IPS-NIHi7 (cell line): ENCODE measurements at regions not wholly inside any gene's neighbourhood (a gene's known extent, or its start where the extent isn't known, plus 50 kb on each side); places are given as distances from the start of the nearest gene placed in this dataset.

ENCODE experiments used
- DNase-seq: peaks from one replicate; pipeline ENCODE4 v3.0.0; 2012; ENCODE audit warnings: mixed read lengths; ENCODE audit errors: extremely low spot score

DNA sequence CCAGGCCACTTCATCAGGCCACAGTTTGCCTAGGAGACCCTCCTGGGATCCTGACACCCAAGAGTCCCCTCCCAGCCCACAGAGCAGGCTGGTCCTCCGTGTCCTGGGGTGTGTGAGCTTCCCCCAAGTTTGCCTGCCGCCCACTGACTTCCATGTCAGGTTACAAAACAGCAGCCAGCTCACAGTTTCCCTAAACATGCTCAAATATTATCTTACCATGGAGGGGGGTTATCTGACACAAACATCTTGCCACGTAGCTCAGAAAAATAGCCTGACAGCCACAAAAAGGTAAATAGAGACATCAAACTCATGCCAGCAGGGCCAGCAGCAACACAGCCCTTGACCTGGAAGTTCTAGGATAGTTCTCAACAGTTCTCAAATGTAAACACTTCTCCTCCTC lies 346.5 kb downstream of the TNS1 start:
- no peak for DNase-seq

DNA sequence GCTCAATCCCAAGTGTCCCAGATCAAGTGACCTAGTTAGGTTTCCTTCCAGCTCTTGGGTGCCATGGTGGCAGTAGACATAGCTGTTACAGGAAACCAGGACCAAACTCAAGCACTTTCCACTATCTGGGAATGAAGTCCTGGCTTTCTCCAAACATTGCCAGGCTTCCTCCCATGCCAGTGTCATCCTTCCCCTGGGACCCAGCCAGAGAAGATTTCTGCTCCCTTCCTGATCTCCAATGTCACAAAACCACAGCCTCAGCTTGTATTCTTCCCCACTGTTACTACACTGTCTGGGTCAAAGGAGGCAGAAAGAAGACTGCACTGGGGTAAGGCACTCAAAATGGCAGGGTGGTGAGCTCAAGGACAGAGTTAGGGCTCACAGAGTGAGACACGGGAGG lies 347.1 kb downstream of the TNS1 start:
- no peak for DNase-seq

DNA sequence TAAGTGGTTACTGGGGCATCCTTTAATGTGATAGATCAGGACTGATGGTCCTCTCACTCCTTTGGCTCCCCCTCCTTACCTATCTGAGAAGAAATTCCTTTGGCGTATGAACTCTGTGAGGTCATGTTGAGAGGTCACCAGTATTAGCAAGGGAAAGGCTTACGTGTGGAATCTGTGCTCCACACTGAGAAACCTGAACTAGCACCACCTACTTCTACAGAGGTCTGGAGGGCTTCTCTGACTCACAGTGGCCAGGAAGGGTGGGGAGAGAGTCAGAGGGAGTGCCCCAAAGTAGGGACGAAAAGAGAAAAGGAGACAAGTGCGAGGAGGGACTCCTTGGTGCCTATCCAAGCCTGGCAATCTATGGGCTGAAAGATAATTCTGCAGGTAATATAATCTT lies 348.6 kb downstream of the TNS1 start:
- no peak for DNase-seq

DNA sequence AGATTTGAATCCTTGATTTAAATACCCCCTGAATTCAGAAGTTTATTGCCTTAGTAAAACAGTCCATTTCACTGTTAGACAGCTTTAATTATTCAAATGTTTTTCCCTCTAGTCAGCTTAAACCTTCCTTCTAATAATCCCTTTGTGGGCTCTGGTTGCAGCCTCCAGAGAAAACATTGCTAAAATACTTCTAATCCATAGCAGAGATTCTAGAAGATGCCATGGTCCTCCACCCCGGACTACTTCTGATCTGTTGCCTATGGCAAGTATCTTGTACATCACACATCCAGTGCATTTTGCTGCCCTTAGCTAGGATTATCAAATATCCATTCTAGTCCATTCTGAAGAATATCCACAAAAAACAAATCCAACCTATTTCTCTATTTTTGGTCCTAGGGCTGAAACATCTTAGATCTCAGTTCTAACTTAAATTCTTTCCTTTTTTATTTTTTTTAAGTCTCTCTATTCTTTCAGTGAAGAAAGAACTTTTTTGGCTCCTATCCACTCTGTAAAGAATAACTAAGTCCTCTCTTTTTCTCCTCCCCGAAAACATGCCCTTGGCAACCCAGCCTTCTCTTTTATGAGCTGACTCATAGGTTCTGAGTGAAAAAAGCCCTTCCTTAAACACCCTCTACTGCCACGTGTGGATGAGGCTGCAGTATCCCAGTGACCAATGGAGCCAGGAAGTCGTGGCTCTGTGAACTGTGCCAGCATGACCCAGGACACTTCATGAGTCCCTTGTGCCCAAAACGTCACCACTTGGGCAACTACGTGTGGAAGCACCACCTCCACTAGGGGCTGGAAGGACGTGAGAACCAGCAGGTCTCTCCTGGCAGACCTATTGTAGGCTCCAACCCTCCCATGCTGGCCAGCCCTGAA lies 349.8 kb downstream of the TNS1 start:
- no peak for DNase-seq

DNA sequence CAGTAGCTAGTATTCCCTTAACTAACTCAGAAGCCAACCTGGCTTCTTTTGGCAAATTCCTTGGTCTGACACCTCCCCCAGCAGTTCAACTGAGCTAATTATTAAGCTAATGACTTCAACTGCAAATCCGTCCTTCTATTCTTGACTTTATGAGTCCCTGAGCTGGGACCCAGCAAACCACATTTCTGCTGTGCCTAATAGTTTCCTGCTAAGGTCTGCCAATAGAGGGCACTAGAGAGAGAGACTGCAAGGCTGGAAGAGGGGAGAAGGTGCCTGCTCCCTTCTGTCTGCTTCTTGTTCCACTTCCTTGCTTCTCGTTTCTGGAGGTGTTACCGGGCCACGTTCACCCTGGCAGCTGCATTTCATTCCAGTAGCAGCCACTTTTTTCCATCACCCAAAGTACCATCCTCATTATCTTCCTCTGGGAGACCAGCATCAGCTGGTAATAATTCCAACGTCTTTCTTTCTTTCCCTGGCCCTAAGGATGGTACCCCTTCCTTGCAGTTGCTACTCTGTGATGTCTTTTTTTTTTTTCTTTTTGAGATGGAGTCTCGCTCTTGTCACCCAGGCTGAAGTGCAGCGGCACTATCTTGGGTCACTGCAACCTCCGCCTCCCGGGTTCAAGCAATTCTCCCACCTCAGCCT lies 352.0 kb downstream of the TNS1 start:
- DNase-seq: peak; percentile 92

DNA sequence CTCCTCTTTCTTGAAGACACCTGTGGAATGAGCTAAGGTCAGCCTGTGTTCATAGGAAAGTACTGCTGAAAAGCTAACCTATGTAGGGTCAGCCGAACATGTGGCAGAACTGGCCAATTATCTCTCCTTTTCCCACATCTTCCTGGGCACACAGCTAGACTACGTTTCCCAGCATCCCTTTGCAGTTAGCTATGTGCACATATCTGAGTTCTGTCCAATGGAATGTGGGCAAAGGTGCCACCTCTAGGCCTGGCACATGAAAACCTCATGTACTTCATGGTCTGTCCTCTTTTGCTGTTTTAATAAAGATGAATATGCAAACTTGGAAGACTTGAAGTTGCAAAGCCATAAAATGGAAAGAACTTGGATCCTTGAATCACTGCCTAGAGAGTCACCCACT lies 352.6 kb downstream of the TNS1 start:
- DNase-seq: peak; percentile 42

DNA sequence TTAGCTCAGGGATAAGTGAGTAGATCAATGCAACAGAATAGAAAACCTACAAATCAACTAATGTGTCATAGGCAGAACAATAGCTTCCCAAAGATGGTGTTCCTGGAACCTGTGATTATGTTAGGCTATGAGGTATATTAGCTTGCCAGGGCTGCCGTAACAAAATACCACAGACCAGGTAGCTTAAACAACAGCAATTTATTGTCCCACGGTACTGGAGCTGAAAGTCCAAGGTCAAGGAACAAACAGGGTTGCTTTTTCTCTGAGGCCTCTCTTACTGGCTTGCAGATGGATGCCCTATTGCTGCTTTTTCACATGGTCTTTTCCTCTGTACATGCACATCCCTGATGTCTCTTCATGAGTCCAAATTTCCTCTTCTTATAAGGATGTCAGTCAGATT lies 354.9 kb downstream of the TNS1 start:
- no peak for DNase-seq

DNA sequence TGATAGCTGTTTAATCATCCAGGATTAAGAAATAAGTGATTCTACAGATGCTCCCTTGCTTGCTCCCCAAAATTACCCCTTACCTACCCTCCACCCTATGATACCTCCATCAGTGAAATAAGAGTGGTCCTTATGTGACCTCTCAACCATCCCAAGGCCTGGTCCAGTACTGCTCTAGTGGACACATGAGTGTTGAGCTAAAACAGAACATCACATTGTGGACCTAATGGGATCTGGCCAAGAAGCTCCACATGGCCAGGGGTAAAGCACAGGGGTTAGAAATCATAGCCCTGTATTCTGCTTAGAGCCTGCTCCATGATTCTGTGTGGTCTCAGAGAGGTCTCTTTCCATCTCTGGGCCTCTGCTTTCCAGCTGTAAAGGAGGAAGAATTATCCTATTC lies 355.6 kb downstream of the TNS1 start:
- no peak for DNase-seq

DNA sequence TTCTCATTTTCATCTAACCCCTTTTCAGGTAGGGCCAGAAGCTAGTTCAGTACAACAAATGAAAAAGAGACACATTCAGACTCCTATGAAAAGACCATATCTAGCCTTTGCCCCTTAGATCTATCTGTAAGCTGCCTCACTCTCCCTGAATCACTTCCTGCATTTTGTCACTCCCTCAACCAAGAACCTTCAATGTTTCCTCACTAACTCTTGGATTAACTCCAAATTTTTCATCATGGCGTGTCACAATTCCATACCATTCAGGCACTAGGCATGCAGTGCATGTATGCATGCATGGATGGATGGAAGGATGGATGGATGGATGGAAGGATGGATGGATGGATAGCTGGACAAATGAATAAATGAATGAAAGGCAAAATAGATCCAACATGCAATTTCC lies 356.9 kb downstream of the TNS1 start:
- DNase-seq: no peak

DNA sequence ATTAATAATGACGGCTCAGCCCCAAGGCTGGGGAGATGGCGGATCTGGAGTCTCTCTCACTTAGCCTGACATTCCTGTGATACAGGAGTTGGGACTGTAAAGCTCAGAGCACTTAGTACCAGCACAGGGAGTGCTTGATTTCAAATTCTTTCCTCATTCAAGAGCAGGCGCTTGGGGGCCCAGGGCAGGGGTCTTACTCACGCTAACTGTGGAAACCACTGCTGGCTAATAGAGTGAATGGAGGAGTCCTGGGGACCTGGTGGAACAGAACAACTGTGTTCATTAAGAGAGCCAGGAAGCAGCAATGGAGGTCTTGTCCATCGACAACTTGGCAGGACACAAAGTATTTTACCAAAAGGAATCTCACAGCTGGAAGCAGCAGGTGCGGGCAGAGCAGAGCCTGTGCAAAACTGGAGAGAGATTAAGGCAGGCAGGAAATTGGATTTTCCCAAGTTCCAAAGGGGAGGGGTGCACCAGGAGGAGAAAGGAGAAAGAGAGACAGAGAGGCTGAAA lies 358.9 kb downstream of the TNS1 start:
- no peak for DNase-seq

DNA sequence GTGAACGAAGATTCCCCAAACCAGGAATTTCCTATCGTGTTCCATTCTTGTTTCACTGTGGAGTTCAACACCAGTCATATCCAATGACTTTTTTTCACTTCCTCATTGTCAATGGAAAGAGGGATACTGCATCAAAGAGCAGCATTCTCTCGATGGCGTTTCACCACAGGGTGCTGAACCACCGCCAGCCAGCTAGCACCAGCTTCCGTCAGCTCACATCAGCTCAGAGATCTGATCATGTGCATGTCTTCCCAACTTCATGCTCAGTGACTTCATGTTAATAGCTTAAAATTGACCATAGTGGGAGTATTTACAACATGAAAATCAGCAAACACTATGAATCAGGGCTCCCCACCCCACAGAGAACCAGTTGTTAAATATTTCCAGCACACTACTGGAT lies 359.9 kb downstream of the TNS1 start:
- DNase-seq: no peak

DNA sequence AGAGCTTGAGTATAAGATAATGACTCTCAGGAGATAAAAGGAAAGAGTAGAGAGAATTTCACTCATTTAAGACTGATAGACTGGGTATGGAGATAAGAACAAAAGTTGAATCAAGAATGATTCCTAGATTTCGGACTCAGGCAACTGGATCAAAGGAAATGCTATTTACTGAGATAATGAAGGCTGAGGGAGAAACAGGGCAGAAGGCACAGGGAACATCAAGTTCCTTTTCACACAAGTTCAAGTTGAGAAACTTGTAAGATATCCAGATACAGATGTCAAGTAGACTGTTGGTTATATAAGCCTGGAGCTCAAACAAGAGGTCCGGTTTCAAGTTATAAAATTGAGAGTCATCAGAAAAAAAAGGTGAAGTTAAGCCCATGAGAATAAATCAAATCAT lies 360.8 kb downstream of the TNS1 start:
- no peak for DNase-seq

DNA sequence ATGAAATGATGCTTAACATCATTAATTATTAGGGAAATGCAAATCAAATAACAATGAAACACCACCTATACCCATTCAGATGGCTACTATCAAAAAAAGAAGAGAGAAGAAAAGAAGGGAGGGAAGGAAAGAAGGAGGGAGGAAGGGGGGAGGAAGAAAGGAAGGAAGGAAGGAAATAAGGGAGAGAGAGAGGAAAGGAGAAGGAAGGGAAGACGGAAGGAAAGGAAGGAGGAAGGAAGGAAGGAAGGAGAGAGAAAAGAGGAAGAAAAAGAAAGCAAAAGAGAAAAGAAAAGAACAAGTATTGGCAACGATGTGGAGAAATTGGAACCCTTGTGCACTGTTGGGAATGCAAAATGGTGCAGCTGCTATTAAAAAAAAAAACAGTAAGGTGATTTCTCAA lies 363.3 kb downstream of the TNS1 start:
- DNase-seq: no peak

DNA sequence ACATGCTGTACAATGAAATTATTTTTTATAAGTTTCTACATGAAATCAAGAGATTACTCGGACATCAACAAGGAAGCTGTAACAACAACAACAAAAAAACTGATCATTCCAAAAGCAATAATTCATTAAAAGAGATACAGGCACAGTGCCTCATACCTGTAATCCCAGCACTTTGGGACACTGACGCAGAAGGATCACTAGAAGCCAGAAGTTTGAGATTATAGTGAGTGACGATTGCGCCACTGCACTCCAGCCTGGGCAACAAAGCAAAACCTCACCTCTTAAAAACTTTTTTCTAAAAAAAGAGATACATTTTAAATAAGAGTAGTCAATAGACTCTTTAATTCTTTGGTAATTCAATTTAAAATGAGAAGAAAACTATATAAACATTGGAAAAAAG lies 364.3 kb downstream of the TNS1 start:
- DNase-seq: no peak

DNA sequence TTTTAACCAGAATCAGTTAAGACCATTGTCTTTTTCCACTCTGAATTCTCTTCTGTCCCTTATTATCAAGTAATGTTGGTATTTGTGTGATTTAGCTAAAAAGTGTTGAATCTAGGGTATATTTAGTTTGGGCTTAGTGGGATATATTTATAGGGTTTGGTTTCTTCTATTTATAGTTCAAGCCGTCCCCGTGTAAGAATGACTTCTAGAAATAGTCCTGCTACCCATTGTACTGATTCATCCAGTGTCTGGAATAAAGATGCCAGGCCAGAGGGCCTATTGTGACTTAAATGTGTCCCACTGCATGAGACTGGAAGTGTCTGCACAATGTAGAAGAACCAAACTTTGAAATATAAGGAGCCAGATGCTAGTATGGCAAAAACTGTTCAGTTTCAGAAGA lies 364.8 kb downstream of the TNS1 start:
- no peak for DNase-seq

DNA sequence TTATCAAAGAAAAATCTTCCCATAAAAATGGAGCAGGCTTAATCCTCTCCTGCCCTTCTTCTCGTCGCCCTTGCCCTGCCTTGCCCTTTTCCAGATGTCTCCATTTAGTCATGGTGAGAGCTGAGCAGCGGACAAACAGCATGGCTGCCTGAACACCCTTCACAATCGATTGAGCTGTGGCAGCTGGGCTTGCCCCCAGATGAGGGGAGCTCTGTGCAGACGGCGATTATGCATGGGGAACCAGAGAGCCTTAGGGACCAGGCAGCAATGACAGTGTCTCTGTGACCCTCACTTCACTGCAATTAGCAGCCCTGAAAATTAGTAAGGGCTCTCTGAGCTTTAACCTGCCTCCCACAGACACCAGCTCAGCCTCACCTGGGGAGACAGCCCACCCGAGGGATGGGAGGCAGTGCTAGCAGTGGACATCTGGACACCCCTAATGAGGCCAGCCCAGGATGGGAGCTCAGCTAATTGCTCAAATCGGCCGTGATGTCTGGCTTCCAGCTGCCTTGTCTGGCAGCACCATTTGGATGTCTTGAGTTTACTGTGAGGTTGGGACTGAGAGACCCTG lies 365.7 kb downstream of the TNS1 start:
- DNase-seq: no peak

DNA sequence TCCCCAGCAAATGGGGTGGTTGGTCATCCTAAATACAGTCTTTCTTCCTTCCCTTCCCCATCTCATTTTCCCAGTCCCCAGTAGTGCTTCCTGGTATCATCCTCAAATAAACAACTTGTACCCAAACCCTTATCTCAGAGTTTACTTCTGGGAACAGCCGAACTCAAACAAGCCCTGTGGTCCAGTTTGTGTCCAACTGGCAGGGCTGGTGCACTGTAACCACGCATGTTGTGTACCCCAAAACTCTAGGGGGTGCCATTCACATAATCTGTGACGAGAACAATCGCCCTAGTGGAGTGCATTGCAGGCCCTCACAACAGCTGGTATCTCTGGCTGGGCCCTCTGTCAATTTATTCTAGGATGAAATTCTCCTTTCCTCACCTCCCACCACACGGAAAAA lies 366.2 kb downstream of the TNS1 start:
- DNase-seq: no peak

DNA sequence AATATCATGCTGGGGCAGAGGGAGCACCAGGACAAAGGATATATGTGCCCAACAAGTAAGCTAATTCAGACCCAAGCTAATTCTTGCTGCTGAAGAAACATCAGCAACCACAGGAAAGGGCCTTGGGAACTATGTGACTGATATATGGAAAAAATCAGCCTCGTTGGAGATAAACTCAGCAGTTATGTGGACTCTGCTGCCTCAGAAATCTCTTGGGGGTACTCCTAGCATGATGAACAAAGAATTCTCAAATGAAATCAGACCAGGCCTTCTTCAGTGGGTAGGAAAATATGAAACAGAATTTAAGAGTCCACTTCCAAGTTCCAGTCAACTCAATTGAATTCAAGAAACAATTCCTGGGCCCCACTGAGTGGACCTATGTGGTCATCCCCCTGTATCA lies 367.9 kb downstream of the TNS1 start:
- DNase-seq: no peak

DNA sequence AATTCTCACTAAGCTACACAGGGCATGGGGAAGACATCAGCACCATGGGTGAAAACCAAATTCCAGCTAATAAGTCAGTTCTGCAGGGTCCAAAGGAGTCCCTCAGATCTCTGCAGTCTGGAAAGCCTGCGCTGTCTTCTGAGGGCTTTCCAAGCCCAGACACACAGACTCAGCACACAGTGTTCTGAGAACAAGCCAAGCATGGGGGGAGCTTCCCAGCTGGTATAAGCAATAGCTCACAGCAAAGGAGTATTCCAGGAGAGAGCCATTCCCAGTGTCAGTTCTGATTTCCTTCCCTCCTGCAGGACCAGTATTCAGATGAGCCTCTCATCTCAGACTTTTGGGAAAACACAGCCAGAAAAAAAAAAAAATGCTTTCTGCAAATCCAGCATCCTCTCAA lies 370.8 kb downstream of the TNS1 start:
- no peak for DNase-seq

DNA sequence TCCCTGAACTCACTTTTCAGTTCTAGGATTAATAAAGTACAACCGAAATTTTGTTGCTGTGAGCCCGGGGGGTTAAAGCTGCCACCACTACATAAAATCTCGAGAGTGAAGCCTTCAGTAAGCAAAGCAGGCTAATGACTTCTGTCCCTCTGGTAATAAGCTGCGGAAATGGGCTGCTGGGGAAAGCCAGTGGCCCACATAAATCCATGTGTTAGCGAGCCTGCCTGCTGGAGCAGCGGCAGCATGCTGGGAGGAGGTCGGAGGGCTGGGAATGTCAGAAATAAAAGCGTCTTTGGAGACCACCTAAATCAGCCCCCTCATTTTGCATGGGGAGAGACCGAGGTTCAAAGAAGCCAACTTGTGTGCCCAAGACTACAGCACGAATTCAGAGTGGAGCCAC lies 371.7 kb downstream of the TNS1 start:
- no peak for DNase-seq

DNA sequence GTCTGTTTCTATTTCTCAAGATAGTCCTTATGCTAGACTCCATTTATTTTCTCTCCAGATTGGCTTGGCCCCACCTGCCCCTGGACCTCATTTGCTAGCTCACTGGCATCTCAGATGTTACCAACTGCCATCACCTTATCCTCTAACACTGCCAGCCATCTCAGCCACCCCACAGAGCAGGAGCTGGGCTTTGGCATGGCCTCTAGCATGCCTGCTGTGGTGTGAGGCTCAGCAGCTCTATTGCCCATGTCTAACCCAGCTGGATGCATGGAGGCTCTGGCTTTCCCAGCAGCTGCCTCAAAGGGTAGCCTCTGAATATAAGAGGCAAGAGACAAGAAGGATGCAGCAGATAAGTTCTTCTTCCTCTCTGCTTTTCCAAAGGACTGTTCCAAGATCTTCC lies 373.4 kb downstream of the TNS1 start:
- DNase-seq: no peak

DNA sequence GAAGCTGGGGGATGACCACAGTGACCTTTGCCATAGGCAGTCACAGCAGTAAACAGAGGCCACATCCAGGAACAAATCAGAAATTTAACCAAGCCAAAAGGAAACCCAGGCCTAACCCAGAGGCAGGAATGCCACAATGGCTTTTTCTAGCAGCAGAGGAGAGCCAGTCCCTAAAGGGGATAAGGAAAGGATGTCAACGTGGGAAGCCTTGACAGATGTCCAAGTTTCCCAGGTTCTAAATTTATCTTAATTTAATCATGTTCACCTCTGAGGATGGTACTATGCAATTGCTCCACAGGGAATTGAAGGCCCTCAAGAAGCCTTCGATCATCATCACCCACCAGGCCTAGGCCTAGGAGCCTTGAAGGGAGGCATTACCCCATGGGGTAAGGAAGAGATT lies 374.7 kb downstream of the TNS1 start:
- DNase-seq: no peak

DNA sequence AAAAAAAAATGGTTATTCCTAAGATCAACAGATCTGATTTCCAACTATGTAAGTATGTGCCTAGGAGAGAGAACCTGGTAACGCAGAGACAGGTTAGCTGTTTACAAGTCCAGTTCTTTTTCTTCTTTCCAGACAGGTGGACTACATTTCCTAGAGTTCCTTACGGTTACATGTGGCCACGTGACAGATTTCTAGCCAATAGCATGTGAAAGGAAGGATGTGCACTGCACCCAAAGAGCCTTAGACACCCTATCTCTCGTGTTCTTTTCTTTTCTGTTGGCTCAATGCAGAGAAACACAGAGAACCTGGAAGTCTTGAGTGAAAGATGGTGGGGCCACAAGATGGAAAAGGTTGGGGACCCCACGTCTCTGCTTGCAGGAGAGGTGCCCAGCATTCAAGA lies 375.9 kb downstream of the TNS1 start:
- no peak for DNase-seq
